ENCODE measurements at regions not wholly inside any gene's neighbourhood (a gene's known extent, or its start where the extent isn't known, plus 50 kb on each side); places are given as distances from the start of the nearest gene placed in this dataset.

- Histone ChIP-seq H3K27me3 (replicated peaks; ENCODE audit: control insufficient read depth, insufficient read depth, low read length) (no peaks in the 10 kb centered on the region), H3K4me1 (no peaks in the 10 kb centered on the region), H3K36me3 (ENCODE audit: control insufficient read depth, insufficient read depth, low read length) (no peaks in the 10 kb centered on the region), H3K9me3 (no peaks in the 10 kb centered on the region), H3K4me3 (ENCODE audit: low read depth, low read length) (no peak overlapping the region)
- DNase-seq: no peak
- H3K4me3 Mint-ChIP-seq (ENCODE audit: unreplicated experiment): no peak overlapping the region
- H3K4me1 Mint-ChIP-seq (ENCODE audit: low read depth, unreplicated experiment): peaks cover 6% of the 10 kb centered on the region
- H3K27ac Mint-ChIP-seq (ENCODE audit: unreplicated experiment): no peak overlapping the region
- no peaks in the 10 kb centered on the region for H3K27me3 Mint-ChIP-seq (ENCODE audit: insufficient read depth, unreplicated experiment)
- H3K9me3 Mint-ChIP-seq (ENCODE audit: unreplicated experiment): no peaks in the 10 kb centered on the region
- no TSS peak for BruUV-seq (replicated peaks)
- intact Hi-C loops (cut with micrococcal nuclease; ENCODE audit: unreplicated experiment): no loop called here
- TF ChIP-seq CTCF (IDR thresholded peaks at IDR 0.05; ENCODE audit: insufficient read depth in 1 of 2, low read depth in 1 of 2, low read length in 1 of 2, severe bottlenecking in 1 of 2, unreplicated experiment in 1 of 2): no peak
- H3K36me3 Mint-ChIP-seq (ENCODE audit: insufficient read depth, unreplicated experiment): no peaks in the 10 kb centered on the region
- ChIA-PET CTCF (no interaction called here), POLR2A (no interaction called here)
These were observed 238.8 kb upstream of the PCSK5 start for GRCh38 chr9:75651709-75652108.

- Mint-ChIP-seq H3K36me3 (ENCODE audit: insufficient read depth, unreplicated experiment) (no peaks in the 10 kb centered on the region), H3K27me3 (ENCODE audit: insufficient read depth, unreplicated experiment) (no peaks in the 10 kb centered on the region), H3K4me1 (ENCODE audit: low read depth, unreplicated experiment) (peaks cover 6% of the 10 kb centered on the region), H3K4me3 (ENCODE audit: unreplicated experiment) (no peak overlapping the region), H3K27ac (ENCODE audit: unreplicated experiment) (no peak overlapping the region), H3K9me3 (ENCODE audit: unreplicated experiment) (no peaks in the 10 kb centered on the region)
- no peak overlapping the region for H3K4me3 ChIP-seq (ENCODE audit: low read depth, low read length)
- intact Hi-C loops (cut with micrococcal nuclease; ENCODE audit: unreplicated experiment): no loop called here
- no peaks in the 10 kb centered on the region for H3K27me3 ChIP-seq (replicated peaks; ENCODE audit: control insufficient read depth, insufficient read depth, low read length)
- DNase-seq: no peak
- H3K36me3 ChIP-seq (ENCODE audit: control insufficient read depth, insufficient read depth, low read length): no peaks in the 10 kb centered on the region
- H3K9me3 ChIP-seq: no peaks in the 10 kb centered on the region
- CTCF ChIA-PET: no interaction called here
- no TSS peak for BruUV-seq (replicated peaks)
- POLR2A ChIA-PET: no interaction called here
- H3K4me1 ChIP-seq: no peaks in the 10 kb centered on the region
- TF ChIP-seq CTCF (IDR thresholded peaks at IDR 0.05; ENCODE audit: insufficient read depth in 1 of 2, low read depth in 1 of 2, low read length in 1 of 2, severe bottlenecking in 1 of 2, unreplicated experiment in 1 of 2): no peak
These were observed 237.1 kb upstream of the PCSK5 start for GRCh38 chr9:75653335-75653734.

- DNase-seq: no peak
- BruUV-seq (replicated peaks): no TSS peak
- Histone ChIP-seq H3K27me3 (replicated peaks; ENCODE audit: control insufficient read depth, insufficient read depth, low read length) (no peaks in the 10 kb centered on the region), H3K4me1 (no peaks in the 10 kb centered on the region), H3K4me3 (ENCODE audit: low read depth, low read length) (no peak overlapping the region), H3K9me3 (no peaks in the 10 kb centered on the region), H3K36me3 (ENCODE audit: control insufficient read depth, insufficient read depth, low read length) (no peaks in the 10 kb centered on the region)
- CTCF ChIA-PET: no interaction called here
- no peak overlapping the region for H3K27ac Mint-ChIP-seq (ENCODE audit: unreplicated experiment)
- H3K4me3 Mint-ChIP-seq (ENCODE audit: unreplicated experiment): no peak overlapping the region
- no peaks in the 10 kb centered on the region for H3K9me3 Mint-ChIP-seq (ENCODE audit: unreplicated experiment)
- no peaks in the 10 kb centered on the region for H3K36me3 Mint-ChIP-seq (ENCODE audit: insufficient read depth, unreplicated experiment)
- intact Hi-C loops (cut with micrococcal nuclease; ENCODE audit: unreplicated experiment): no loop called here
- TF ChIP-seq CTCF (IDR thresholded peaks at IDR 0.05; ENCODE audit: insufficient read depth in 1 of 2, low read depth in 1 of 2, low read length in 1 of 2, severe bottlenecking in 1 of 2, unreplicated experiment in 1 of 2): no peak
- no peaks in the 10 kb centered on the region for H3K27me3 Mint-ChIP-seq (ENCODE audit: insufficient read depth, unreplicated experiment)
- H3K4me1 Mint-ChIP-seq (ENCODE audit: low read depth, unreplicated experiment): peaks cover 6% of the 10 kb centered on the region
- POLR2A ChIA-PET: no interaction called here
These were observed 236.7 kb upstream of the PCSK5 start for GRCh38 chr9:75653750-75654149.
